HG03103 (cell line): ENCODE measurements at regions not wholly inside any gene's neighbourhood (a gene's known extent, or its start where the extent isn't known, plus 50 kb on each side); places are given as distances from the start of the nearest gene placed in this dataset.

Experiments
- ATAC-seq: cut with Tn5 transposase; IDR thresholded peaks from one replicate; pipeline ENCODE4 v1.9.1; 2021; ENCODE audit warnings: low read depth; ENCODE audit not compliant: unreplicated experiment

DNA sequence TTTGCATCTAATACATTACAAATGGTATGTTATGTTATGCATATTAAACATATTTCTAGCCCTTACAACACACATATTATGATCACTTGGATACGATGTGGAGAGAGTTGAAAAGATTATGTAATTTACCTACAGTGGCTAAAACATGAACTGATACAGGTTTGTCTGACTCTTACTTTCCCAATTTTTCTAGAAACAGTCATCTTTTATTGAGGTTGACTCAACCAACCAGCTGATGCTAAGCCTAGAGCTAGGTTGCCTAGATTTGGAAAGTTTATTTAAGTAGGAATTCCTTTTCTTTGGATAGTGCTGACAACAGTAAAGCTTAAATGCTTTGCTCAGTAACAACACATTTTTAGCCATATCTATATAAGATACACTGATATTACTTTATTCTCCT lies 1215.1 kb downstream of the ADGRL3 start:
- ATAC-seq: no peak

DNA sequence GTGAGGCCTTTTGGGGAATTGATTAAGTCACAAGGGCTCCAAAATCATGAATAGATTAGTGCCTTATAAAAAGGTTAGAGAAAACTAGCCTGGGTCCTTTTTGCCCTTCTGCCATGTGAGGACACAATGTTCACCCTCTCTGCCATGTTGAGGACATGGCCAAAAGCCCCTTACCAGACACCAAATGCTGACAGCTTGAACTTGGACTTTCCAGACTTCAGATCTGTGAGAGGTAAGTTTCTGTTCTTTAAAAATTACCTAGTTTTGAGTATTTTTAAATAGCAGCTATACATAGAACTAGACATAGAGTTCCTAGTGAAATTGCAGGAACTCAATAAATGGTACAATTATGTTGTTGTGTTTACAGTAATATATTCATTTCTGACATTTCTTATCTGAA lies 1214.4 kb downstream of the ADGRL3 start:
- ATAC-seq: no peak

DNA sequence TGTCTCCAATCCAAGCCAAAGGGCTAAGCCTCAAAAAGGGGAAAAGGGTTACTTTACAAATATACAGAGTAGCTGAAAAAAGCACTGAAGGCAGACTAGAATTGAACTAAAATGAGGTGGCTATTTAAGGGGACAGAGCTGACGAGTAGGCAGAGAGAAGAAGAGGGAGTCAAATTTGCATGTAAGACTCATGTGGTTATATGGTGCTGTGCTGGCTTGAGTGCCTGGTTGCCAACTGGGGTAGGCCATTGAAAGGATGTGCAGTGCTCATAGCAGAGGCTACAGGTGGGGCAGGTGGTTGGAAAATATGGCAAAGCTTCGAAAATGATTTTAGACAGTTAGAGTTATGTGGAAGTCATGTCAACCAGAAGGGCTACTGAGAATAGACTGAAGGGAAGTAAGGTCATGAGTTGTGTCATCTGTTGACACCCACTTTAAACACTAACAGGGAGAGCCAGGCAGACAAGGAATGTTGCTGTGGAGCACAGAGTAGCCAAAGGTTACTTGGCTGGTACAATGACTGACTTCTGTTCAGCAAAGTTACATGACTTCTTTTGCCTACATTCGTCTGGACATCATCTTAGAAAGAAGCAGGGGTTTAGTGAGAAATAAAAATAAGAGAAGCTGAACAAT lies 1210.4 kb downstream of the ADGRL3 start:
- ATAC-seq: no peak

DNA sequence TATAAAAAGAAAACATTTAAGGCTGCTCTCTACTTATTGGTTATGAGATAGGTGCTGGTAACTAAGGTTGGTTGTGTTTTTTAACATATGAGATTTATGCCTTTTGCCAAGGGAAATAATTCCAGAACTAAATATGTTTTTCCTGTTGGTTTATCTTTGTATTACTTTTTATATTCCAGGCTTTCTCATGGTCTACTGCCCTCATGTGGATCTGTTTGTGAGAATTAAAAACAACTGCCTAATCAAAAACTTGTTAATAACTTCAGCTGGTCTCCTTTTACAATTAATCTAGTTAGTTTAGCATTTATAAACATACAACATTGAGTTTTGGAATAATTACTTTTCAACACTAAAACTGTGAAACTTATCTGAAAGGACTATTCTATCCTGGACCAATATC lies 1208.3 kb downstream of the ADGRL3 start:
- ATAC-seq: no peak

DNA sequence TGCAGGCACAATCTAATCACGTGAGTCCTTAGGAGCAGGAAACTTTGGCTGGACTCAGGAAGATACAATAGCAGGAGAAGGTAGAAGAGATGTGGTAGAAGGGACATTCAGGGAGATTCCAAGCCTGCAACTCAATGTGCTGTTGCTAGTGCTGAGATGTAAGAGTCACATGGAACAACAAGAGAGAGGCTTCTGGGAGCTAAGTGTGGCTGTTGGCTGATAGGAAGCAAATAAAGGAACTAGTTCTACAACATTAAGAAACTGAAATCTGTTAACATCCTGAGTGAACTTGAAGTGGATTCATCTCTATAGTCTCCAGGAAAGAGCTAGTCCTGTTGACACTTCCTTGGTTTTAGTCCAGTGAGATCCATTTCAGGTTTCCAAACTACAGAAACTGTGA lies 1207.4 kb downstream of the ADGRL3 start:
- ATAC-seq: no peak

DNA sequence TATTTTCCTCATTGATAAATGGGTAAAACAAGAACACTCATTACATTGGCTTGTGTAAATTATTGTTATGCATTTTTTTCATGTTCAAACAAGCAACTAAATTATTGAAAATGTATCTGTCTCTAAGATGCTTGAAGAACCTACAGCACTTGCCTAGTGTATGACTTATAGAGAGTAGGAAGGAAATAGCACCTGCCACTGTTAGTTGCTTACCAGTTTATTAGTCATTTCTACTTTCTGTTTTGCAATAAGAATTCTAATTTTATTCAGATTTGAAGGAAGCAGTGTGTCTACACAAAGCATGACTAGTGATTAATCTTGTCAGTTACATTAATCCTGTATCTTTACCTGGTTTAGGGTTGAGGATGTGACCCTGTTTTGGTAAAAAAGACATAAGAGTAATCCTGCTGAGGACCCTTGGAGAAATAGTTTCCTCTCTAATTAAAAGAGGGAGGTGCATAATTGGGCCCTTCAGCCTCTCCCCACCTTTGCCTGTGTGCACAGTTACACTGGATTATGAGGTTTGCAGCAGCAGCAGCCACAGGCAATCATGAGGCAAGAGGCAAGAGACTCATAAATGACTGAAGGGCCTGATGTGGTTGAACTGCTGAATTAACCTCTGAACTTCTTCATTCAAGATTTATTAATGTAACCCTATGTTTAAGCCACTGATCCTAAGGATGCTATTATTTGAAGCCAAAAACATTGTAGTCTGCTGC lies 1202.1 kb downstream of the ADGRL3 start:
- ATAC-seq: no peak

DNA sequence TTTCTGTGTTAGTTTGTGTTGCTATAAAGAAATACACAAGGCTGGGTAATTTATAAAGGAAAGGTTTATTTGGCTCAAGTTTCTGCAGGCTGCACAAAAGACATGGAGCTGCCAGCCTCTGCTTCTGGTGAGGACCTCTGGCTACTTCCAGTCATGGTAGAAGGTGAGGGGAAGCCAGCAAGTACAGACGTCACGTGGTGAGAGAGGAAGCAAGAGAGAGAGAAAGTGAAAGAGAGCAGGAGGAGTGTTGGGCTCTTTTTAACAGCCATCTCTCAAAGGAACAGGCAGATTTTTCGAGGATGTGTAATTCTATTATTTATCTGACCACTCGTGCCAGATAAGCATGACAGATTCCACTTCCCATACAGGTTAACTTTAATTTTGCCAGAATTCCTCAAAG lies 1199.1 kb downstream of the ADGRL3 start:
- no peak for ATAC-seq

DNA sequence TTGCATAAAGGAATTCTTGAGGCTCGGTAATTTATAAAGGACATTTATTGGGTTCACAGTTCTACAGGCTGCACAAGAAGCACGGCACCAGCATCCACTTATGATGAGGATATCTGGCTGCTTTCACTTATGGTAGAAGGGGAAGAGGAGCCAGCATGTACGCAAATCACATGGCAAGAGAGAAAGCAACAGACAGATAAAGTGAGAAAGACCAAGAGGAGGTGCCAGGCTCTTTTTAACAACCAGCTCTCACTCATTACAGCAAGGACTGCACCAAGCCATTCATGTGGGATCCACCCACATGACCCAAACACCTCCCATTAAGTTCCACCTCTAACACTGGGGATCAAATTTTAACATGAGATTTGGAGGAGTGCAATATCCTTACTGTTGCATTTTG lies 1198.2 kb downstream of the ADGRL3 start:
- ATAC-seq: no peak

DNA sequence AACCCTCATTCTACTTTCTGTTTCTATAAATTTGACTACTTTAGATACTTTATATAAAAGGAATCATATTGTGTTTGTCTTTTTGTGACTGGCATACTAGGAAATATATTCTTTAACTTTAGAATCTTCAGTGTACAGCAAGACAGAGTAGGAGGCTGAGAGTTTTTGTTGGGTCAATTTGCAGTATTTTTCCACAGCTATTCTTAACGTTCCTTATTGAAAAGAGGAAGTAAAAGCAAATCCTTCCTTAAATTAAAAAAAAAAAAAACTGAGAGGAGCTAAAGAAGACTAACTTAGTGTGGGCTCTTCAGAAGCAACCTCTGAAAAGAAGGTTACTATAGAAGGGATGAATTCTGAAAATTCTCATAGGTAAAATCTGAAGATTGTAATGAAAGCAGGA lies 1194.6 kb downstream of the ADGRL3 start:
- ATAC-seq: no peak

DNA sequence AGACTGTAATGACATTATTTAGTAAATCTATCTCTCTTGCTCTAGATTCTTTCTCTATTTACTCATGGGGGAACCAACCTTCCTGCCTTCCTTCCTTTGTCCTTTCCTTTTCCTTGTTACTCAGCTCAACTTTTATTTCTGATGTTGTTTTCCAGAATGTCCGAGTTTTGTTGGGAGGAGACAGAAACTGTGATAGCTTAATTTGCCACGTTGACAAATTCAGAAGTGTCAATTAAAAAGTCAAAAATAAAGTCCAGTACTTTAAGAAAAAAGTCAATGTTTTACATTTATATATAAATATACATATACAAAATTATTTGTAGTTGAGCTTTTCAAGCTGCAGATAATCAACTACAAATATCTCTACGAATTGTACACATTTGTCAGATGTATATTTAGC lies 1187.7 kb downstream of the ADGRL3 start:
- no peak for ATAC-seq

DNA sequence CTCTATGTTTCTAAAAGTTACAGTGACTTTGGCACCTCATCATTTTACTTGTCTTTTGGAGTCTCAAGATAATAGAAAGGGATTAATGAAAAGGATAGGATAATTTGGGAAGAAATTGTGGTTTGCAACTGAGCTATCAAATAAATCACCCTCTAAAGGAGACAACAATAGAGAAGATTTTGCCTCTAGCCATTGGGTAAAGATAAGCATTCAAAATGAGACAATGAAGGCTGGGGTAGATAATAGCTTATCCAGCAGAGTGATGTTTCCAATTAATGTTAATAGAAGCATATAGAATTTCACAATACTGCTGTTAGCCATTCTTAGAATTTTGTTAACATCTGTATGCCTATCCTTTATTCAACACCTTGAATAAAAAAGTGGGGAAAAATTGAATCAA lies 1177.6 kb downstream of the ADGRL3 start:
- no peak for ATAC-seq

DNA sequence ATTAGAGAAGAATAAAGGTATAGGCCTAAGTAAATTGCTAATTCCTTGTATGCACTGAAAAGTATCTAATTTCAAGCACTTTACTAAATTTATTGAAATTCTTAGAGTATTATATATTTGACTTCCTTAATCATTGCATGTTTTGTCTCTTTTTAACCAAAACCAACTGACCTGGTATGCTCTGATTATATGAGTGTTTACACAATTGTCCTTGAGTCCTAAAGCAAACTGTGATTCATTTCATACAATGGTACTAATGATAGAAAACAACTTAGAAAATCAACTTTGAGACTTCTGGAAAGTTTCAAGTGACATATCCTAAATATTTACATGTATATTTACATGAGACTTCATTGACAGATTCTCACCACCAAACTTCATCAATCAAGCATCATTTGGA lies 1177.1 kb downstream of the ADGRL3 start:
- ATAC-seq: no peak

DNA sequence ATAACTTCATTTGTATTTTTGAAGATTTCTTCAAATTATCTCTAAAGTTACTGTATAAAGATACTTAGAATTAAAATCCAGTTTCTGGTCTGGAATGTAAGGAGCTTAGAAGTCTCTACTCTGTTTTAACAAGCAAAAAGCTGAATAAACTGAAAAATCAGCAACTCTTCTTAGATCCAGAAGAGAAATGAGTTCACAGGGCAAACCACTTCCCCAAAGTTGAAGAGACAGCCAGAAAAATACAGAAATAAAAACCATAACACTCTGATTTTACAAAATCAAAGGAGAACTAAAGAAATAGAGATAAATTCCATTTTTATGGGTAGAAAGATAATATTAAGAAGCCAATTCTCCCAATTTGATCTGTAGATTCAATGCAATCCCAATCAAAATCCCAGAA lies 1166.8 kb downstream of the ADGRL3 start:
- no peak for ATAC-seq

DNA sequence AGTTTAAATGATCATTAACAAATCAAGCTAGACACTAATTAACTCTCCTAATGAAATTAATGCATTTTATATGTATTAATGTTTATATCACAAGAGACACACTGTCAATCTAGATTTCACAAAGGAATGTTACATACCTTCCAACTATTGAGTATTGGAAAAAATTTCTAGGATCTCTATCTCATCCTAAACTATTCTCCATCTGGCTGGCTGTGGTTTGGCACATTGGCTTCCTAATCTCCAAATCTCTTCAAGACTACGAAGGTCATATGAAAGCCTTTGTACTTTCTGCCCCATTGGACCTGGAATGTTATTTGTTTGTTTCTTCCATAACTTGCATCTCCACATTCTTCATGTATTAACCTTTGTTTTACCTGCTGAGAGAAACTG lies 1160.0 kb downstream of the ADGRL3 start:
- no peak for ATAC-seq

DNA sequence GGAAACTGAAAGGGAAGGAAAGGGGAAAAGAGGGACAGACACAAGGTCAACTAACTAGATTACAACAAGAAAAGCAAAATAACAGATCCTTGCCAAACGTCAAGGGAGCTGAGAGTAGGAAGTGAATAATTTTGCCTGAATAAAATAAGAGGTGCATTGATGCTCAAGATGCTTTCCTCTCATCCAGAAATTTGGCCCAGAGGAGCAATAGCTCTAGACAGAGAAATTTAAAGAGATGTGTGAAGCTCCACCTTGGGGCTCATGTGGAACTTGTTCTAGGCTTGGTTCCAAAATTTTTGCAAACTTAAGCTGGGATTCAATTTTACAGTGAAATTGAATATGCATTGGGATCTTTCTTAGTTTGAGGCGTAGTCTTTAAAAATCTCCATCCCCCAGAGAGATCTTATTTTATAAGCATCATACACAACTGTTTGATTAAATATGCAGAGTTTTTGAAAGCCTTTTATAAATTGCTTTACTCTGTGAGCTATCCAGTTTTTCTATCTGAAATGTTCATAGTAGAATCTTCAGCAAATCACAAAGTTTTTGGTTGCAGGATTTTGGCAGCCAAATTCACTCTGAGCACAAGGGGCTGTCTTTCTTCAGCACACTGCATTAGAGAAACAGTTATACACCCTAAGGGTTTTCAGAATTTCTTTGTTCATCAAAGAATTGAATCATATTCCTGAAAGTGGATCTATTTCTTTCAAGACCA lies 1159.5 kb downstream of the ADGRL3 start:
- no peak for ATAC-seq

DNA sequence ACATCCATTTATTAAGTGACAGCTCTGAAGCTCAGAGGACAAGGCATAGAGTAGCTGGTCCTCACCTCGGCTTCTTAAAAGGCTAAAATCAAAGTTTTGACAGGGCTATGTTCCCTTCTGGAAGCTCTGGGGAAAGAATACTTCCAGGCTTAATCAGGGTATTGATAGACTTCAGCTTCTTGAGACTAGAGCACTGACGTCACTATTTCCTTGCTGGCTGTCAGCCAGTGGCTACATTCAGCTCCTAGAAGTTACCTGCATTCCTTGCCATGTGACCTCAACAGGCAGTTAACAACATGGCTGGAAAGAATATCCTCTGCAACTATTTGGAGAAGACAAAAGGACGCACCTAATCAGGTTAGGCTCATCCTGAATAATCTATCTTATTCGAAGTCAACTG lies 1144.8 kb downstream of the ADGRL3 start:
- no peak for ATAC-seq

DNA sequence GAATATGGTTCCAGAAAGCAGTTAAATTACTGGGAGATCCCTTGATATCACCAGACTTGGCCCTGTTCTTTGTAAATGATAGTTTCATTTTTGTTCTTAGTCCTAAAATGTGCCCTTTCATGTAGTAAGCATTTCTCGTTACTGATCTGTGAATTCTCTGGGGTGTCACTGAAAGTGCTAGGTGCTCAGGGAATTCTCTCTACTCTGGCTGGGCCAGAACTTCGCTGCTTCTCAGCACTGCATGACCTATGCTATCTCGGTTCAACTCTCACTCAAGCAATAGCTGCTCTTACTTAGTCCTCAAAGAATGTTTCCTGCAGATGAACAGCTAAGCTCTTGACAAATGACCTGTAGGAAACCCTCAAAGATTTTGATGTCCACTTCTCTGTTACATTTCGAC lies 1144.3 kb downstream of the ADGRL3 start:
- no peak for ATAC-seq

DNA sequence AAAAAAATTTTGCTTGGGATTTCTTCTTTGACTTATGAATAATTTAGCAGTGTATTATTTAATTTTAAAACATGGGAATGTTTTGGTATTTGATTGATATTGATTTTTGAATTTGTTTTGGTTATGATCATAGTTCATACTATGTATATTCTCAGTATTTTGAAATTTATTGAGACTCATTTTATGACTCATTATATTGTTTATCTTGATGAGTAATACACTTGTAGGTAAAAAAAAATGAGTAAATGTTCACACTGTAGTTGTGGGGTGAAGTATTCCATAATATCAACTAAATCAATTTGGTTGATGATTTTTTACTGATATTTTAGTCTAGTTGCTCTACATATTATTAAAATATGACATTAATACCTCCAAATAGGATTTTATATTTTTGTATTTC lies 1142.2 kb downstream of the ADGRL3 start:
- ATAC-seq: no peak

DNA sequence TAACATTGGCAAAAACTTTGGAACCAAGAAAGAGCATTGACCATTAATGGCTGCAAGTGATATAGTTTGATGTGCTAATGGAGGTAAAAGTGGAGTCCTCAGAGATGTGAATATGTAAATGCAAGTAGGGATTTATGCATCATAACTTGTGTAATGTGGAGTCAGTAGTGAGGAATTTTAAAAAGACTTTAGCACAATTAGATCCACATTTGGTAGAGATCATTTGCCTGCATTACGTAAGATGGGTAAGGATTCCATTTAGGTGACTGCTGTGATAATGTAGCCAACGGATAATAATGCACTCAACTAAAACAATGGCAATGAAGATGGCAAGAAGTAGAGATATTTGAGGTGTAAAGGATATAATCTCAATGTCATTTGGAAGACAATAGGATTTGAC lies 1128.4 kb downstream of the ADGRL3 start:
- ATAC-seq: no peak

DNA sequence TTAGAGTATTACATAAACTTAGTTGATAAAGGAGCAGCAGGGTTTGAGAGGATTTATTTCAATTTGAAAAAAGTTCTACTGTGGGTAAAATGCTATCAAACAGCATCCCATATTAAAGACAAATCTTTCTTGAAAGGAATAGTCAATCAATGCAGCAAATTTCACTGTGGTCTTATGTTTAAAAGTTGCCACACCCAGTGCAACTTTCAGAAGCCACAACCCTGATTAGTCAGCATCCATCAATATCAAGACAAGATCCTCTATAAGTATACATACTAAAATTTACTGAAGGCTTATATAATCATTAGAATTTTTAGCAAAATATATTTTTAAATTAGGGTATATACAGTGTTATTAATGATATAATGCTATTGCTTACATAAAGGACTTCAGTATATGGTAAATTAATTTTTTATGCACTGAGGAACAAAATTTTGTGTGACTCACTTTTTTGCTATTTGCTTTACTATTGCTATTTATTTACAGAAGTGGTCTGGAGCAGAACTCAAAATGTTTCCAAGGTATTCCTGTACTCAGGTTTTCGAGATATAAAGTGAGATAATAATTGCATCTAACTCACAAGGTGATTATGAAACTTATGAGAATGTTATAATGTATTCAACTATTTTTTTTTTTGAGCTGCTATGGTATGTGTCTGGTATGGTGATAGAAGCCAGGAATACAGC lies 1127.6 kb downstream of the ADGRL3 start:
- ATAC-seq: no peak

DNA sequence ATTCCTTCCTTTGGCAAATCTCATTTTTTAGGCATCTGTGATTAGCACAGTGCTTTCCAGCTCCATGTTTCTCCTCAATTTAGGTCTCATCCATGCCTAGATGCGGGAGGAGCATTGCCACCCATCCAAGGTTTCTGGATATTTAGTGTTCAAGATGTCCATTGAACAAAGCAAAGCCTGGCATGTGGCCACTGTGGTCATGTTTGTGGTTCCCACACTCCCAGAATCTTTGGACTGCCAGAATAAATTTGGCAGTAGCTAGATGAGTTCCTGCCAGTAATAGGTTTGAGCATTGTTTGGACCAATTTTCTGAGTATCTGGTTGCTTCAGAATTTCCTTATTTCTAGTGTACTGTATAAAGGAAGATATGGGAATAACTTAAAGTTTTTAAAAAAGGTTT lies 1124.1 kb downstream of the ADGRL3 start:
- no peak for ATAC-seq
